B cell (primary cell): ENCODE measurements at regions not wholly inside any gene's neighbourhood (a gene's known extent, or its start where the extent isn't known, plus 50 kb on each side); places are given as distances from the start of the nearest gene placed in this dataset.

Experiments used
- ATAC-seq: fragments of 200-7000 bp; cut with Tn5 transposase; one replicate; pipeline ENCODE4 v1.10.0; 2021; ENCODE audit warnings: low read depth, mild to moderate bottlenecking, moderate number of reproducible peaks, moderate library complexity
- CTCF ChIA-PET: fragments of 350-600 bp; sonication (Branson Sonifier 250); formaldehyde crosslinking; loops from one replicate; lab custom pipeline; 2021; ENCODE audit warnings: antibody characterized with exemption, inconsistent platforms; lab: Charles Lee
- POLR2A ChIA-PET: fragments of 350-600 bp; sonication (Branson Sonifier 250); formaldehyde crosslinking; loops from one replicate; lab custom pipeline; 2021; ENCODE audit warnings: antibody characterized with exemption; lab: Charles Lee
- DNase-seq: peaks from one replicate; pipeline ENCODE4 v3.0.0; 2013
- H2AFZ ChIP-seq: 2 replicates; pipeline ENCODE4 v1.6.1; 2012; ENCODE audit warnings: mild to moderate bottlenecking, low read depth, low read length; ENCODE audit not compliant: insufficient read depth, poor library complexity, severe bottlenecking
- H3K27ac ChIP-seq, 2 donors: 1 replicate in 1 of 2; 2 replicates in 1 of 2; pipeline ENCODE4 v1.5.1; 2012 to 2013; ENCODE audit warnings: low read length in 2 of 2, mild to moderate bottlenecking in 2 of 2, moderate library complexity in 1 of 2
- H3K27me3 ChIP-seq, 4 experiments: fragments of 200-600 bp in 1 of 4; sonication (generic) in 1 of 4; replicated peaks in 1 of 4; 1 replicate in 2 of 4; 2 replicates in 2 of 4; pipeline versions ENCODE4 v1.6.1 to v1.7.0; 2013 to 2016; ENCODE audit warnings: low read length in 3 of 4, mild to moderate bottlenecking in 2 of 4, mixed read lengths in 1 of 4, moderate library complexity in 1 of 4; ENCODE audit not compliant: insufficient read depth in 4 of 4, control insufficient read depth in 3 of 4; ENCODE audit errors: control extremely low read depth in 1 of 4
- H3K36me3 ChIP-seq, 2 experiments: replicated peaks in 1 of 2; 1 replicate in 1 of 2; 2 replicates in 1 of 2; pipeline versions ENCODE4 v1.6.1 to v1.7.1; 2013; ENCODE audit warnings: low read length in 1 of 2; ENCODE audit not compliant: insufficient read depth in 2 of 2, control insufficient read depth in 1 of 2; ENCODE audit errors: control extremely low read depth in 1 of 2, extremely low read depth in 1 of 2
- H3K4me1 ChIP-seq, 2 donors: fragments of 200-600 bp in 1 of 2; sonication (generic) in 1 of 2; 1 replicate in 1 of 2; 2 replicates in 1 of 2; pipeline versions ENCODE4 v1.5.1 to v1.6.1; 2013 to 2017; ENCODE audit warnings: low read length in 2 of 2; ENCODE audit not compliant: control insufficient read depth in 2 of 2, insufficient read depth in 2 of 2
- H3K4me2 ChIP-seq: replicated peaks from 2 replicates; pipeline ENCODE3; 2012; ENCODE audit warnings: mild to moderate bottlenecking, low read depth, low read length; ENCODE audit not compliant: poor library complexity, severe bottlenecking
- H3K4me3 ChIP-seq, 5 experiments: fragments of 200-600 bp in 1 of 5; sonication (generic) in 1 of 5; 1 replicate in 3 of 5; 2 replicates in 2 of 5; pipeline versions ENCODE4 v1.5.1 to v1.7.0; 2011 to 2016; ENCODE audit warnings: low read length in 4 of 5, mild to moderate bottlenecking in 4 of 5, low read depth in 2 of 5, control low read depth in 1 of 5, moderate library complexity in 1 of 5; ENCODE audit not compliant: insufficient read depth in 1 of 5; ENCODE audit errors: control extremely low read depth in 1 of 5, extremely low read depth in 1 of 5
- H3K79me2 ChIP-seq: fragments of 200-600 bp; sonication (generic); one replicate; pipeline ENCODE4 v1.6.0; 2016; ENCODE audit warnings: low read length; ENCODE audit not compliant: control insufficient read depth, insufficient read depth
- H3K9ac ChIP-seq: fragments of 200-600 bp; sonication (generic); 2 replicates; pipeline ENCODE4 v1.6.1; 2017; ENCODE audit warnings: mild to moderate bottlenecking, low read length, moderate library complexity
- H3K9me3 ChIP-seq, 3 donors: one replicate each; pipeline versions ENCODE4 v1.6.1 to v1.7.1; 2013; ENCODE audit warnings: low read length in 2 of 3; ENCODE audit not compliant: control insufficient read depth in 2 of 3, insufficient read depth in 1 of 3; ENCODE audit errors: control extremely low read depth in 1 of 3
- H4K20me1 ChIP-seq: 2 replicates; pipeline ENCODE4 v1.6.0; 2012; ENCODE audit warnings: mild to moderate bottlenecking, low read length; ENCODE audit not compliant: insufficient read depth, control insufficient read depth, poor library complexity, severe bottlenecking
- H3K27ac Mint-ChIP-seq: one replicate; pipeline ENCODE4 v1.8.0; 2021; ENCODE audit warnings: mixed read lengths
- H3K27me3 Mint-ChIP-seq: one replicate; pipeline ENCODE4 v1.8.0; 2021; ENCODE audit warnings: mixed read lengths
- H3K4me1 Mint-ChIP-seq: one replicate; pipeline ENCODE4 v1.8.0; 2021; ENCODE audit warnings: mixed read lengths
- H3K4me3 Mint-ChIP-seq: one replicate; pipeline ENCODE4 v1.8.0; 2021; ENCODE audit warnings: mixed read lengths
- H3K9me3 Mint-ChIP-seq: one replicate; pipeline ENCODE4 v1.8.0; 2022; ENCODE audit warnings: mixed read lengths; ENCODE audit not compliant: insufficient read depth
- EZH2 ChIP-seq: IDR thresholded peaks from 2 replicates; pipeline ENCODE4 v1.6.1; 2012; ENCODE audit warnings: borderline replicate concordance, low read depth, mild to moderate bottlenecking, moderate library complexity, low read length; ENCODE audit not compliant: insufficient read depth, poor library complexity, severe bottlenecking
- WGBS: methylation state at CpG from one replicate; pipeline ENCODE4 v1.1.5; 2013; ENCODE audit warnings: missing lambda C conversion rate; ENCODE audit not compliant: insufficient coverage; 5-methylcytosine and 5-hydroxymethylcytosine counted together
- intact Hi-C: fragments of 100-400 bp; cut with micrococcal nuclease; formaldehyde crosslinking; loops from one replicate; pipeline ENCODE4 v1.10.0; 2022
- TF ChIP-seq, protein P1 (sequence below): fragments of 200-600 bp; IDR thresholded peaks from one replicate; pipeline ENCODE4 v1.8.0; 2022; ENCODE audit warnings: antibody characterized with exemption, mild to moderate bottlenecking

DNA sequence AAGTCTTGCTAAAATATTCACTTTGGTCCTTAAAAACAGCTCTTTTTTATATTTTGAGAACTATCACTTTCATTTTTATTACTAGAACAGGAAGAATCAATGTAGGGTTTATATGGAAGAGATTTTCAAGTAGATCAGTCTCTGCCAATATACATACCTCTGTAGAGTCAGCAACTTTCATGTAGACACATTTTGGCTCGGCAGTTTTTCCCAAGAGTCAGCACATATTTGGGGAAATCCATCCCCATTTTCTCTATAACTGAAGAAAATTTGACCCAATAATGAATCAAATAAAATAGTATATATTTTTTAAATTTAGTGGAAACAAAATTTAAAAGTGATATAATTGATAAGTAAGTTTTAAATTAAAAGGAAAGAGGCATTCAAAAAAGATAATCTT, 329.8 kb upstream of the TFPI start:
- H4K20me1 ChIP-seq, result no peaks in the 10 kb centered on the region
- Mint-ChIP-seq H3K4me3 (no peak overlapping the region), H3K27ac (no peak overlapping the region), H3K4me1 (no peaks in the 10 kb centered on the region), H3K27me3 (no peaks in the 10 kb centered on the region), H3K9me3 (no peaks in the 10 kb centered on the region)
- POLR2A ChIA-PET, result no interaction called here
- H3K4me2 ChIP-seq, result no peak overlapping the region
- H3K27ac ChIP-seq, result no peak overlapping the region
- H3K27me3 ChIP-seq, result no peaks in the 10 kb centered on the region
- no peaks in the 10 kb centered on the region for H3K4me1 ChIP-seq
- no peak for ATAC-seq
- CTCF ChIA-PET, result no interaction called here
- H3K79me2 ChIP-seq, result no peaks in the 10 kb centered on the region
- DNase-seq, result no peak
- no CpG with 5 or more reads among the region's 1 CpG for WGBS
- H3K36me3 ChIP-seq, result no peaks in the 10 kb centered on the region
- no peak for TF ChIP-seq EZH2
- TF ChIP-seq, protein P1, sequence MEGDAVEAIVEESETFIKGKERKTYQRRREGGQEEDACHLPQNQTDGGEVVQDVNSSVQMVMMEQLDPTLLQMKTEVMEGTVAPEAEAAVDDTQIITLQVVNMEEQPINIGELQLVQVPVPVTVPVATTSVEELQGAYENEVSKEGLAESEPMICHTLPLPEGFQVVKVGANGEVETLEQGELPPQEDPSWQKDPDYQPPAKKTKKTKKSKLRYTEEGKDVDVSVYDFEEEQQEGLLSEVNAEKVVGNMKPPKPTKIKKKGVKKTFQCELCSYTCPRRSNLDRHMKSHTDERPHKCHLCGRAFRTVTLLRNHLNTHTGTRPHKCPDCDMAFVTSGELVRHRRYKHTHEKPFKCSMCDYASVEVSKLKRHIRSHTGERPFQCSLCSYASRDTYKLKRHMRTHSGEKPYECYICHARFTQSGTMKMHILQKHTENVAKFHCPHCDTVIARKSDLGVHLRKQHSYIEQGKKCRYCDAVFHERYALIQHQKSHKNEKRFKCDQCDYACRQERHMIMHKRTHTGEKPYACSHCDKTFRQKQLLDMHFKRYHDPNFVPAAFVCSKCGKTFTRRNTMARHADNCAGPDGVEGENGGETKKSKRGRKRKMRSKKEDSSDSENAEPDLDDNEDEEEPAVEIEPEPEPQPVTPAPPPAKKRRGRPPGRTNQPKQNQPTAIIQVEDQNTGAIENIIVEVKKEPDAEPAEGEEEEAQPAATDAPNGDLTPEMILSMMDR, result no peak
- H2AFZ ChIP-seq, result no peak overlapping the region
- H3K9ac ChIP-seq, result no peak overlapping the region
- intact Hi-C loops, result no loop called here
- no peaks in the 10 kb centered on the region for H3K9me3 ChIP-seq
- no peak overlapping the region for H3K4me3 ChIP-seq

- no peaks in the 10 kb centered on the region for H3K4me1 Mint-ChIP-seq
- Histone ChIP-seq H3K36me3 (no peaks in the 10 kb centered on the region), H3K4me1 (no peaks in the 10 kb centered on the region), H3K27me3 (no peaks in the 10 kb centered on the region), H4K20me1 (no peaks in the 10 kb centered on the region), H3K9ac (no peak overlapping the region), H3K27ac (no peak overlapping the region), H3K4me3 (no peak overlapping the region), H3K79me2 (no peaks in the 10 kb centered on the region), H3K9me3 (no peaks in the 10 kb centered on the region), H3K4me2 (no peak overlapping the region), H2AFZ (no peak overlapping the region)
- no peak for DNase-seq
- ATAC-seq, result no peak
- 100% methylated on average over 1 of the region's 2 CpGs for whole genome bisulfite sequencing
- ChIA-PET POLR2A (no interaction called here), CTCF (no interaction called here)
- no peak overlapping the region for H3K27ac Mint-ChIP-seq
- TF ChIP-seq, protein P1, result no peak
- TF ChIP-seq EZH2, result no peak
- H3K9me3 Mint-ChIP-seq, result no peaks in the 10 kb centered on the region
- H3K4me3 Mint-ChIP-seq, result no peak overlapping the region
- intact Hi-C loops, result no loop called here
- no peaks in the 10 kb centered on the region for H3K27me3 Mint-ChIP-seq
These were observed 336.5 kb upstream of the TFPI start for GRCh38 chr2:187890690-187891089.
